Caco-2 (cell line): ENCODE measurements at regions not wholly inside any gene's neighbourhood (a gene's known extent, or its start where the extent isn't known, plus 50 kb on each side); places are given as distances from the start of the nearest gene placed in this dataset.

Experiments
- BruUV-seq: library from RNA; stranded (reverse); fragments of 400-500 nt; replicated peaks from 2 replicates; lab custom pipeline; 2021; lab: Mats Ljungman, UMichigan
- CTCF ChIA-PET: fragments of 300-600 bp; sonication (Branson Sonifier 250); formaldehyde crosslinking; loops from one replicate; lab custom pipeline; 2022; ENCODE audit warnings: antibody characterized with exemption; lab: Charles Lee
- POLR2A ChIA-PET: fragments of 300-600 bp; sonication (Branson Sonifier 250); formaldehyde crosslinking; loops from one replicate; lab custom pipeline; 2022; ENCODE audit warnings: antibody characterized with exemption; lab: Charles Lee
- DNase-seq, 2 experiments: peaks; one replicate each; pipeline versions ENCODE4 v3.0.0 to v3.0.0-alpha.2; 2020 to 2022
- H3K27me3 ChIP-seq: replicated peaks from 2 replicates; pipeline ENCODE4 v1.6.0; 2011; ENCODE audit warnings: low read length; ENCODE audit not compliant: control insufficient read depth, insufficient read depth
- H3K36me3 ChIP-seq: 2 replicates; pipeline ENCODE4 v1.5.1; 2011; ENCODE audit warnings: low read length; ENCODE audit not compliant: control insufficient read depth, insufficient read depth
- H3K4me1 ChIP-seq: fragments of 250-450 bp; sonication (Bioruptor Pico); 2 replicates; pipeline ENCODE4 v1.5.1; 2020; ENCODE audit warnings: mild to moderate bottlenecking
- H3K4me3 ChIP-seq: 2 replicates; pipeline ENCODE4 v1.5.1; 2011; ENCODE audit warnings: low read depth, mild to moderate bottlenecking, control low read depth, low read length
- H3K9me3 ChIP-seq: fragments of 250-450 bp; sonication (Bioruptor Pico); 2 replicates; pipeline ENCODE4 v1.5.1; 2020; ENCODE audit warnings: mild to moderate bottlenecking, moderate library complexity
- H3K27ac Mint-ChIP-seq: one replicate; pipeline ENCODE4 v1.8.0; 2022; ENCODE audit warnings: mixed read lengths; ENCODE audit not compliant: unreplicated experiment
- H3K27me3 Mint-ChIP-seq: one replicate; pipeline ENCODE4 v1.8.0; 2022; ENCODE audit warnings: mixed read lengths; ENCODE audit not compliant: insufficient read depth, unreplicated experiment
- H3K36me3 Mint-ChIP-seq: one replicate; pipeline ENCODE4 v1.8.0; 2022; ENCODE audit warnings: mild to moderate bottlenecking, mixed read lengths; ENCODE audit not compliant: insufficient read depth, unreplicated experiment
- H3K4me1 Mint-ChIP-seq: one replicate; pipeline ENCODE4 v1.8.0; 2022; ENCODE audit warnings: low read depth, mixed read lengths; ENCODE audit not compliant: unreplicated experiment
- H3K4me3 Mint-ChIP-seq: one replicate; pipeline ENCODE4 v1.8.0; 2022; ENCODE audit warnings: mild to moderate bottlenecking, moderate library complexity, mixed read lengths; ENCODE audit not compliant: unreplicated experiment
- H3K9me3 Mint-ChIP-seq: one replicate; pipeline ENCODE4 v1.8.0; 2022; ENCODE audit warnings: mixed read lengths; ENCODE audit not compliant: unreplicated experiment
- CTCF ChIP-seq, 2 experiments: fragments of 200-600 bp in 1 of 2; IDR thresholded peaks; 1 replicate in 1 of 2; 2 replicates in 1 of 2; pipeline versions ENCODE4 v1.5.1 to v1.8.0; 2011 to 2022; ENCODE audit warnings: antibody characterized with exemption in 1 of 2, control low read depth in 1 of 2, inconsistent platforms in 1 of 2, low read depth in 1 of 2, low read length in 1 of 2, mild to moderate bottlenecking in 1 of 2, moderate library complexity in 1 of 2; ENCODE audit not compliant: insufficient read depth in 1 of 2, severe bottlenecking in 1 of 2, unreplicated experiment in 1 of 2
- intact Hi-C: fragments of 100-400 bp; cut with micrococcal nuclease; formaldehyde crosslinking; loops from one replicate; pipeline ENCODE4 v1.10.0; 2022; ENCODE audit not compliant: unreplicated experiment

- Mint-ChIP-seq H3K36me3 (no peaks in the 10 kb centered on the region), H3K27ac (no peak overlapping the region), H3K27me3 (no peaks in the 10 kb centered on the region), H3K4me3 (no peak overlapping the region), H3K4me1 (no peaks in the 10 kb centered on the region), H3K9me3 (no peaks in the 10 kb centered on the region)
- Histone ChIP-seq H3K36me3 (no peaks in the 10 kb centered on the region), H3K4me1 (no peaks in the 10 kb centered on the region), H3K4me3 (no peak overlapping the region), H3K9me3 (no peaks in the 10 kb centered on the region), H3K27me3 (no peaks in the 10 kb centered on the region)
- no peak for DNase-seq
- intact Hi-C loops, result no loop called here
- TF ChIP-seq CTCF (IDR thresholded peaks at IDR 0.05; ENCODE audit: insufficient read depth in 1 of 2, low read depth in 1 of 2, low read length in 1 of 2, severe bottlenecking in 1 of 2, unreplicated experiment in 1 of 2), result no peak
- ChIA-PET POLR2A (no interaction called here), CTCF (no interaction called here)
- BruUV-seq, result no TSS peak
Observed at GRCh38 chrX:79259073-79259689, 108.0 kb downstream of the ITM2A start.

- CTCF ChIA-PET, result no interaction called here
- H3K27me3 Mint-ChIP-seq, result no peaks in the 10 kb centered on the region
- no TSS peak for BruUV-seq
Observed at GRCh38 chrX:79243691-79244090, 99.2 kb downstream of the GPR174 start.

GRCh38 chrX:79235899-79236298, 91.4 kb downstream of the GPR174 start:
- POLR2A ChIA-PET, result no interaction called here
- Mint-ChIP-seq H3K27me3 (no peaks in the 10 kb centered on the region), H3K27ac (no peak overlapping the region), H3K4me1 (no peaks in the 10 kb centered on the region), H3K9me3 (no peaks in the 10 kb centered on the region), H3K36me3 (no peaks in the 10 kb centered on the region), H3K4me3 (no peak overlapping the region)
- no peak for TF ChIP-seq CTCF (IDR thresholded peaks at IDR 0.05; ENCODE audit: insufficient read depth in 1 of 2, low read depth in 1 of 2, low read length in 1 of 2, severe bottlenecking in 1 of 2, unreplicated experiment in 1 of 2)
- CTCF ChIA-PET, result no interaction called here
- no peaks in the 10 kb centered on the region for H3K4me1 ChIP-seq
- no peak overlapping the region for H3K4me3 ChIP-seq
- H3K27me3 ChIP-seq, result no peaks in the 10 kb centered on the region
- H3K9me3 ChIP-seq, result no peaks in the 10 kb centered on the region
- intact Hi-C loops, result no loop called here
- DNase-seq, result no peak
- H3K36me3 ChIP-seq, result no peaks in the 10 kb centered on the region
- no TSS peak for BruUV-seq

More at GRCh38 chrX:79243691-79244090, 99.2 kb downstream of the GPR174 start:
- Mint-ChIP-seq H3K4me3 (no peak overlapping the region), H3K4me1 (no peaks in the 10 kb centered on the region), H3K9me3 (no peaks in the 10 kb centered on the region), H3K27ac (no peak overlapping the region), H3K36me3 (no peaks in the 10 kb centered on the region)
- intact Hi-C loops, result no loop called here
- POLR2A ChIA-PET, result no interaction called here
- no peaks in the 10 kb centered on the region for H3K27me3 ChIP-seq
- H3K36me3 ChIP-seq, result no peaks in the 10 kb centered on the region
- H3K9me3 ChIP-seq, result no peaks in the 10 kb centered on the region
- H3K4me1 ChIP-seq, result no peaks in the 10 kb centered on the region
- DNase-seq, result no peak
- H3K4me3 ChIP-seq, result no peak overlapping the region
- TF ChIP-seq CTCF (IDR thresholded peaks at IDR 0.05; ENCODE audit: insufficient read depth in 1 of 2, low read depth in 1 of 2, low read length in 1 of 2, severe bottlenecking in 1 of 2, unreplicated experiment in 1 of 2), result no peak
